Transverse colon (tissue), 4 donors: ENCODE measurements at regions not wholly inside any gene's neighbourhood (a gene's known extent, or its start where the extent isn't known, plus 50 kb on each side); places are given as distances from the start of the nearest gene placed in this dataset.

Source experiments
- DNase-seq: peaks from one replicate; pipeline ENCODE4 v3.0.0-alpha.2; 2019
- H3K27ac ChIP-seq, 4 donors: fragments of 200-600 bp; sonication (generic); 2 replicates each; pipeline ENCODE4 v1.5.1; 2016 to 2018; ENCODE audit warnings: inconsistent platforms in 4 of 4
- H3K27me3 ChIP-seq: fragments of 200-600 bp; sonication (generic); 2 replicates; pipeline ENCODE4 v1.5.1; 2017; ENCODE audit warnings: inconsistent platforms
- H3K36me3 ChIP-seq, 4 donors: fragments of 200-600 bp; sonication (generic); 2 replicates each; pipeline ENCODE4 v1.5.1; 2017 to 2019; ENCODE audit warnings: inconsistent platforms in 4 of 4
- H3K4me1 ChIP-seq, 4 donors: fragments of 200-600 bp; sonication (generic); 2 replicates each; pipeline ENCODE4 v1.5.1; 2017 to 2020; ENCODE audit warnings: inconsistent platforms in 4 of 4
- H3K4me3 ChIP-seq, 4 donors: fragments of 200-600 bp; sonication (generic); 1 replicate in 1 of 4; 2 replicates in 3 of 4; pipeline versions ENCODE4 v1.5.1 to v1.6.1; 2017 to 2019; ENCODE audit warnings: inconsistent platforms in 4 of 4
- H3K9me3 ChIP-seq, 2 donors: fragments of 200-600 bp; sonication (generic); 2 replicates each; pipeline ENCODE4 v1.5.1; 2017 to 2019; ENCODE audit warnings: inconsistent platforms in 2 of 2
- CTCF ChIP-seq, 5 experiments: fragments of 200-600 bp in 3 of 5; fragments of 450-650 bp in 2 of 5; sonication (generic) in 3 of 5; IDR thresholded peaks; 1 replicate in 2 of 5; 2 replicates in 3 of 5; pipeline ENCODE4 v1.5.1; 2016 to 2017; ENCODE audit warnings: antibody characterized with exemption in 5 of 5, inconsistent platforms in 3 of 5, mild to moderate bottlenecking in 2 of 5, moderate library complexity in 1 of 5
- EP300 ChIP-seq: sonication (generic); formaldehyde crosslinking; IDR thresholded peaks from one replicate; pipeline ENCODE4 v1.6.1; 2017; ENCODE audit warnings: antibody characterized with exemption, low read depth
- POLR2A ChIP-seq: fragments of 450-650 bp; IDR thresholded peaks from one replicate; pipeline ENCODE4 v1.6.1; 2016; ENCODE audit warnings: antibody characterized with exemption, mild to moderate bottlenecking, moderate library complexity
- POLR2AphosphoS5 ChIP-seq, 3 donors: sonication (generic); formaldehyde crosslinking; IDR thresholded peaks; one replicate each; pipeline ENCODE4 v1.6.1; 2016; ENCODE audit warnings: antibody characterized with exemption in 3 of 3
- WGBS, 2 donors: methylation state at CpG; one replicate each; pipeline ENCODE4 v1.1.5; 2018; ENCODE audit warnings: low coverage in 1 of 2; 5-methylcytosine and 5-hydroxymethylcytosine counted together
- in situ Hi-C, 4 donors: fragments of 200-750 bp; cut with MboI; loops; one replicate each; pipeline versions ENCODE4 v1.15.0 to v1.15.1; 2017; ENCODE audit warnings: low sequenced_read_pairs in 3 of 4, low pct_ligation_motif_present in 1 of 4, low pct_unique_long_range_greater_than_20kb in 1 of 4
- intact Hi-C: fragments of 100-400 bp; cut with DNase I; formaldehyde crosslinking; loops from one replicate; pipeline ENCODE4 v1.15.1; 2023; ENCODE audit warnings: low total_unique reads

GRCh38 chr2:117407746-117408145 lies 406.7 kb upstream of the DDX18 start:
- Histone ChIP-seq H3K27me3 (no peaks in the 10 kb centered on the region), H3K4me1 (no peaks in the 10 kb centered on the region), H3K4me3 (no peak overlapping the region), H3K9me3 (no peaks in the 10 kb centered on the region), H3K36me3 (no peaks in the 10 kb centered on the region), H3K27ac (no peak overlapping the region)
- TF ChIP-seq EP300: no peak
- TF ChIP-seq POLR2AphosphoS5 (IDR thresholded peaks at IDR 0.05): no peak
- no peak for TF ChIP-seq POLR2A
- no peak for TF ChIP-seq CTCF (IDR thresholded peaks at IDR 0.05)
- 74 to 87% methylated on average over 3 to 4 of the region's 4 CpGs for WGBS, 2 donors
- DNase-seq: no peak
- intact Hi-C loops (no loop called here), in situ Hi-C loops (no loop called here)

GRCh38 chr2:117409443-117409842 lies 405.0 kb upstream of the DDX18 start:
- Histone ChIP-seq H3K36me3 (no peaks in the 10 kb centered on the region), H3K27me3 (no peaks in the 10 kb centered on the region), H3K4me1 (no peaks in the 10 kb centered on the region), H3K27ac (no peak overlapping the region), H3K9me3 (no peaks in the 10 kb centered on the region), H3K4me3 (no peak overlapping the region)
- no peak for TF ChIP-seq CTCF (IDR thresholded peaks at IDR 0.05)
- no peak for TF ChIP-seq POLR2AphosphoS5 (IDR thresholded peaks at IDR 0.05)
- TF ChIP-seq EP300: no peak
- in situ Hi-C loops (no loop called here), intact Hi-C loops (no loop called here)
- WGBS, 2 donors: 89 to 100% methylated on average over 1 to 4 of the region's 4 CpGs
- no peak for DNase-seq

GRCh38 chr2:117411983-117412382 lies 402.5 kb upstream of the DDX18 start:
- no peaks in the 10 kb centered on the region for H3K27me3 ChIP-seq
- in situ Hi-C loops: no loop called here
- TF ChIP-seq EP300 (no peak), CTCF (IDR thresholded peaks at IDR 0.05) (peak in 2 of 5 experiments; percentile 12 to 16)
- H3K4me1 ChIP-seq: no peaks in the 10 kb centered on the region
- no peaks in the 10 kb centered on the region for H3K9me3 ChIP-seq
- no peak overlapping the region for H3K27ac ChIP-seq
- DNase-seq: no peak
- H3K4me3 ChIP-seq: no peak overlapping the region
- intact Hi-C loops: no loop called here
- H3K36me3 ChIP-seq: no peaks in the 10 kb centered on the region
- 24 to 32% methylated on average over 4 of the region's 4 CpGs for WGBS, 2 donors

GRCh38 chr2:117432746-117433145 lies 381.7 kb upstream of the DDX18 start:
- no peak for TF ChIP-seq EP300
- no peak for TF ChIP-seq CTCF (IDR thresholded peaks at IDR 0.05)
- no peak for TF ChIP-seq POLR2A
- no peak for TF ChIP-seq POLR2AphosphoS5 (IDR thresholded peaks at IDR 0.05)
- no peaks in the 10 kb centered on the region for H3K9me3 ChIP-seq
- H3K4me1 ChIP-seq: peaks cover 0 to 10% (median 0%) of the 10 kb centered on the region in 4 donors
- no peak overlapping the region for H3K27ac ChIP-seq
- no peaks in the 10 kb centered on the region for H3K27me3 ChIP-seq
- DNase-seq: no peak
- in situ Hi-C loops (no loop called here), intact Hi-C loops (no loop called here)
- no peaks in the 10 kb centered on the region for H3K36me3 ChIP-seq
- 59 to 75% methylated on average over 3 to 4 of the region's 4 CpGs for WGBS, 2 donors
- H3K4me3 ChIP-seq: no peak overlapping the region
